Liver (tissue), 8 donors: ENCODE measurements at regions not wholly inside any gene's neighbourhood (a gene's known extent, or its start where the extent isn't known, plus 50 kb on each side); places are given as distances from the start of the nearest gene placed in this dataset.

Experiments
- DNase-seq: peaks from one replicate; pipeline ENCODE4 v3.0.0-alpha.2; 2017; ENCODE audit warnings: low spot score
- H3K27ac ChIP-seq, 2 donors: one replicate each; pipeline ENCODE4 v1.7.0; 2013; ENCODE audit warnings: inconsistent platforms in 2 of 2, low read length in 2 of 2, control low read depth in 1 of 2, low read depth in 1 of 2, mild to moderate bottlenecking in 1 of 2
- H3K27me3 ChIP-seq, 4 donors: one replicate each; pipeline versions ENCODE4 v1.6.1 to v1.7.0; 2013; ENCODE audit warnings: low read length in 3 of 4, inconsistent platforms in 1 of 4, mild to moderate bottlenecking in 1 of 4, moderate library complexity in 1 of 4; ENCODE audit not compliant: control insufficient read depth in 4 of 4, insufficient read depth in 4 of 4
- H3K36me3 ChIP-seq, 4 donors: one replicate each; pipeline versions ENCODE4 v1.6.1 to v1.7.0; 2013; ENCODE audit warnings: low read length in 3 of 4, mild to moderate bottlenecking in 3 of 4, low read depth in 1 of 4, moderate library complexity in 1 of 4; ENCODE audit not compliant: control insufficient read depth in 4 of 4, insufficient read depth in 3 of 4
- H3K4me1 ChIP-seq, 4 donors: one replicate each; pipeline versions ENCODE4 v1.6.1 to v1.7.0; 2013; ENCODE audit warnings: low read length in 3 of 4, mild to moderate bottlenecking in 3 of 4, moderate library complexity in 1 of 4; ENCODE audit not compliant: control insufficient read depth in 4 of 4, insufficient read depth in 4 of 4
- H3K4me3 ChIP-seq, 3 donors: one replicate each; pipeline versions ENCODE4 v1.6.1 to v1.7.0; 2013; ENCODE audit warnings: low read length in 3 of 3, control low read depth in 1 of 3, low read depth in 1 of 3, mild to moderate bottlenecking in 1 of 3
- H3K9ac ChIP-seq, 2 donors: one replicate each; pipeline ENCODE4 v1.7.0; 2013; ENCODE audit warnings: low read length in 2 of 2, mild to moderate bottlenecking in 2 of 2, moderate library complexity in 2 of 2, control low read depth in 1 of 2, low read depth in 1 of 2
- H3K9me3 ChIP-seq, 4 donors: one replicate each; pipeline versions ENCODE4 v1.6.1 to v1.7.0; 2013; ENCODE audit warnings: low read length in 3 of 4; ENCODE audit not compliant: control insufficient read depth in 4 of 4
- EGR1 ChIP-seq, 2 donors: IDR thresholded peaks; 2 replicates each; pipeline ENCODE4 v1.6.1; 2016 to 2018; ENCODE audit warnings: antibody characterized with exemption in 2 of 2, low read depth in 2 of 2
- FOXA2 ChIP-seq: IDR thresholded peaks from 2 replicates; pipeline ENCODE4 v1.6.1; 2016; ENCODE audit warnings: antibody characterized with exemption
- GABPA ChIP-seq, 2 donors: IDR thresholded peaks in 1 of 2; conservative IDR thresholded peaks in 1 of 2; 2 replicates each; pipeline ENCODE4 v1.6.1; 2016; ENCODE audit warnings: antibody characterized with exemption in 2 of 2, mild to moderate bottlenecking in 1 of 2, moderate library complexity in 1 of 2
- HNF4A ChIP-seq, 2 donors: conservative IDR thresholded peaks; 2 replicates each; pipeline ENCODE4 v1.6.1; 2016; ENCODE audit warnings: antibody characterized with exemption in 2 of 2, mild to moderate bottlenecking in 2 of 2
- HNF4G ChIP-seq: IDR thresholded peaks from 2 replicates; pipeline ENCODE4 v1.6.1; 2016; ENCODE audit warnings: antibody characterized with exemption
- JUND ChIP-seq, 2 donors: IDR thresholded peaks; 2 replicates each; pipeline ENCODE4 v1.6.1; 2016; ENCODE audit warnings: antibody characterized with exemption in 2 of 2
- MAX ChIP-seq: IDR thresholded peaks from 2 replicates; pipeline ENCODE4 v1.6.1; 2016; ENCODE audit warnings: antibody characterized with exemption
- NR2F2 ChIP-seq: IDR thresholded peaks from 2 replicates; pipeline ENCODE4 v1.6.1; 2016; ENCODE audit warnings: antibody characterized with exemption
- RXRA ChIP-seq, 2 donors: IDR thresholded peaks; 2 replicates each; pipeline ENCODE4 v1.6.1; 2017 to 2018; ENCODE audit warnings: antibody characterized with exemption in 2 of 2, mild to moderate bottlenecking in 1 of 2
- SP1 ChIP-seq: IDR thresholded peaks from 2 replicates; pipeline ENCODE4 v1.6.1; 2018; ENCODE audit warnings: antibody characterized with exemption, mild to moderate bottlenecking
- YY1 ChIP-seq: IDR thresholded peaks from 2 replicates; pipeline ENCODE4 v1.6.1; 2016; ENCODE audit warnings: antibody characterized with exemption, mild to moderate bottlenecking
- ZBTB33 ChIP-seq: IDR thresholded peaks from 2 replicates; pipeline ENCODE4 v1.6.1; 2016; ENCODE audit warnings: antibody characterized with exemption
- WGBS: extraction: QIAGEN DNeasy Blood & Tissue Kit; methylation state at CpG from one replicate; pipeline ENCODE4 v1.1.7; 2013; 5-methylcytosine and 5-hydroxymethylcytosine counted together
- TF ChIP-seq, protein P1 (sequence below): IDR thresholded peaks from 2 replicates; pipeline ENCODE4 v1.6.1; 2016; ENCODE audit warnings: antibody characterized with exemption, mild to moderate bottlenecking
- TF ChIP-seq, protein P2 (sequence below): fragments of 150-350 bp; IDR thresholded peaks from 2 replicates; pipeline ENCODE4 v1.5.1; 2017; ENCODE audit warnings: improper control_type of control experiment, low read depth, low read length; ENCODE audit not compliant: missing input control
- donor health status: healthy.
- donor health status: healthy.
- donor health status: healthy.
- donor health status: healthy.
- donor health status: healthy.

GRCh38 chr9:87113874-87114273 lies 166.6 kb upstream of the GAS1 start:
- Histone ChIP-seq H3K4me1 (peaks cover 0 to under 1% (median 0%) of the 10 kb centered on the region in 4 donors), H3K27me3 (no peaks in the 10 kb centered on the region), H3K9ac (no peak overlapping the region), H3K9me3 (peaks cover 0 to 4% (median 2%) of the 10 kb centered on the region in 4 donors), H3K36me3 (no peaks in the 10 kb centered on the region), H3K4me3 (no peak overlapping the region), H3K27ac (no peak overlapping the region)
- DNase-seq, result no peak
- TF ChIP-seq, protein P1, sequence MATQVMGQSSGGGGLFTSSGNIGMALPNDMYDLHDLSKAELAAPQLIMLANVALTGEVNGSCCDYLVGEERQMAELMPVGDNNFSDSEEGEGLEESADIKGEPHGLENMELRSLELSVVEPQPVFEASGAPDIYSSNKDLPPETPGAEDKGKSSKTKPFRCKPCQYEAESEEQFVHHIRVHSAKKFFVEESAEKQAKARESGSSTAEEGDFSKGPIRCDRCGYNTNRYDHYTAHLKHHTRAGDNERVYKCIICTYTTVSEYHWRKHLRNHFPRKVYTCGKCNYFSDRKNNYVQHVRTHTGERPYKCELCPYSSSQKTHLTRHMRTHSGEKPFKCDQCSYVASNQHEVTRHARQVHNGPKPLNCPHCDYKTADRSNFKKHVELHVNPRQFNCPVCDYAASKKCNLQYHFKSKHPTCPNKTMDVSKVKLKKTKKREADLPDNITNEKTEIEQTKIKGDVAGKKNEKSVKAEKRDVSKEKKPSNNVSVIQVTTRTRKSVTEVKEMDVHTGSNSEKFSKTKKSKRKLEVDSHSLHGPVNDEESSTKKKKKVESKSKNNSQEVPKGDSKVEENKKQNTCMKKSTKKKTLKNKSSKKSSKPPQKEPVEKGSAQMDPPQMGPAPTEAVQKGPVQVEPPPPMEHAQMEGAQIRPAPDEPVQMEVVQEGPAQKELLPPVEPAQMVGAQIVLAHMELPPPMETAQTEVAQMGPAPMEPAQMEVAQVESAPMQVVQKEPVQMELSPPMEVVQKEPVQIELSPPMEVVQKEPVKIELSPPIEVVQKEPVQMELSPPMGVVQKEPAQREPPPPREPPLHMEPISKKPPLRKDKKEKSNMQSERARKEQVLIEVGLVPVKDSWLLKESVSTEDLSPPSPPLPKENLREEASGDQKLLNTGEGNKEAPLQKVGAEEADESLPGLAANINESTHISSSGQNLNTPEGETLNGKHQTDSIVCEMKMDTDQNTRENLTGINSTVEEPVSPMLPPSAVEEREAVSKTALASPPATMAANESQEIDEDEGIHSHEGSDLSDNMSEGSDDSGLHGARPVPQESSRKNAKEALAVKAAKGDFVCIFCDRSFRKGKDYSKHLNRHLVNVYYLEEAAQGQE, result no peak
- TF ChIP-seq, protein P2, sequence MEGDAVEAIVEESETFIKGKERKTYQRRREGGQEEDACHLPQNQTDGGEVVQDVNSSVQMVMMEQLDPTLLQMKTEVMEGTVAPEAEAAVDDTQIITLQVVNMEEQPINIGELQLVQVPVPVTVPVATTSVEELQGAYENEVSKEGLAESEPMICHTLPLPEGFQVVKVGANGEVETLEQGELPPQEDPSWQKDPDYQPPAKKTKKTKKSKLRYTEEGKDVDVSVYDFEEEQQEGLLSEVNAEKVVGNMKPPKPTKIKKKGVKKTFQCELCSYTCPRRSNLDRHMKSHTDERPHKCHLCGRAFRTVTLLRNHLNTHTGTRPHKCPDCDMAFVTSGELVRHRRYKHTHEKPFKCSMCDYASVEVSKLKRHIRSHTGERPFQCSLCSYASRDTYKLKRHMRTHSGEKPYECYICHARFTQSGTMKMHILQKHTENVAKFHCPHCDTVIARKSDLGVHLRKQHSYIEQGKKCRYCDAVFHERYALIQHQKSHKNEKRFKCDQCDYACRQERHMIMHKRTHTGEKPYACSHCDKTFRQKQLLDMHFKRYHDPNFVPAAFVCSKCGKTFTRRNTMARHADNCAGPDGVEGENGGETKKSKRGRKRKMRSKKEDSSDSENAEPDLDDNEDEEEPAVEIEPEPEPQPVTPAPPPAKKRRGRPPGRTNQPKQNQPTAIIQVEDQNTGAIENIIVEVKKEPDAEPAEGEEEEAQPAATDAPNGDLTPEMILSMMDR, result no peak
- no peak for TF ChIP-seq ZBTB33
- TF ChIP-seq FOXA2, result no peak
- TF ChIP-seq RXRA (IDR thresholded peaks at IDR 0.05), result no peak
- TF ChIP-seq YY1, result no peak
- TF ChIP-seq SP1, result no peak
- no peak for TF ChIP-seq JUND (IDR thresholded peaks at IDR 0.05)
- TF ChIP-seq GABPA (IDR thresholded peaks at IDR 0.05 in 1 of 2, conservative IDR thresholded peaks at IDR 0.05 in 1 of 2), result no peak
- no peak for TF ChIP-seq NR2F2
- no peak for TF ChIP-seq MAX
- TF ChIP-seq HNF4G, result no peak
- TF ChIP-seq EGR1 (IDR thresholded peaks at IDR 0.05; ENCODE audit: low read depth in 2 of 2), result no peak
- 82% methylated on average over 2 of the region's 2 CpGs for WGBS

- DNase-seq, result no peak
- H3K9me3 ChIP-seq, result peaks cover 0 to 4% (median 2%) of the 10 kb centered on the region in 4 donors
- 76% methylated on average over 1 of the region's 1 CpG for WGBS
- H3K27ac ChIP-seq, result no peak overlapping the region
- peaks cover 0 to 15% (median 8%) of the 10 kb centered on the region in 4 donors for H3K4me1 ChIP-seq
- no peak for TF ChIP-seq HNF4A (conservative IDR thresholded peaks at IDR 0.05)
- H3K27me3 ChIP-seq, result no peaks in the 10 kb centered on the region
- no peak overlapping the region for H3K4me3 ChIP-seq
- H3K36me3 ChIP-seq, result no peaks in the 10 kb centered on the region
- no peak overlapping the region for H3K9ac ChIP-seq
These were observed 168.5 kb upstream of the GAS1 start for GRCh38 chr9:87115785-87116184.
